ENCODE measurements at regions not wholly inside any gene's neighbourhood (a gene's known extent, or its start where the extent isn't known, plus 50 kb on each side); places are given as distances from the start of the nearest gene placed in this dataset.
"Not testable (repeated sequence)": the region's sequence is repeated elsewhere in the genome, so short reads cannot be mapped to it uniquely, and the experiment has no call there.

GRCh38 chr2:59816075-59816474 is 737.4 kb downstream of the BCL11A start:
- no peak for TF ChIP-seq CTCF (IDR thresholded peaks at IDR 0.05; ENCODE audit: unreplicated experiment)
- no peak overlapping the region for H3K4me3 Mint-ChIP-seq (ENCODE audit: low read depth, unreplicated experiment)
- no peak for DNase-seq
- H3K36me3 Mint-ChIP-seq (ENCODE audit: insufficient read depth, unreplicated experiment), result no peaks in the 10 kb centered on the region
- intact Hi-C loops (cut with micrococcal nuclease; ENCODE audit: unreplicated experiment), result loop anchor here (10.0 kb wide), 1 partner anchor 351 kb away; no protein-coding TSS in a partner anchor
- no peak overlapping the region for H3K27ac Mint-ChIP-seq (ENCODE audit: unreplicated experiment)
- no TSS peak for BruUV-seq (replicated peaks)
- H3K27me3 Mint-ChIP-seq (ENCODE audit: unreplicated experiment), result peaks cover 16% of the 10 kb centered on the region
- peaks cover 6% of the 10 kb centered on the region for H3K9me3 Mint-ChIP-seq (ENCODE audit: low read depth, unreplicated experiment)
- CTCF ChIA-PET, result no interaction called here
- no peaks in the 10 kb centered on the region for H3K4me1 Mint-ChIP-seq (ENCODE audit: low read depth, unreplicated experiment)

GRCh38 chr2:59810283-59810682 is 743.2 kb downstream of the BCL11A start:
- CTCF ChIA-PET, result interaction anchor here (0.7 kb wide), 1 partner anchor 9 kb away, joined by 3 read pairs; no protein-coding TSS in a partner anchor
- intact Hi-C loops (cut with micrococcal nuclease; ENCODE audit: unreplicated experiment), result loop anchor here (10.0 kb wide), 1 partner anchor 345 kb away; no protein-coding TSS in a partner anchor
- not testable (repeated sequence) for H3K4me3 Mint-ChIP-seq (ENCODE audit: low read depth, unreplicated experiment); H3K27ac Mint-ChIP-seq (ENCODE audit: unreplicated experiment); H3K36me3 Mint-ChIP-seq (ENCODE audit: insufficient read depth, unreplicated experiment); DNase-seq; BruUV-seq (replicated peaks); H3K4me1 Mint-ChIP-seq (ENCODE audit: low read depth, unreplicated experiment); H3K9me3 Mint-ChIP-seq (ENCODE audit: low read depth, unreplicated experiment)
- H3K27me3 Mint-ChIP-seq (ENCODE audit: unreplicated experiment), result peaks cover 16% of the 10 kb centered on the region

- BruUV-seq (replicated peaks), result no TSS peak
- Mint-ChIP-seq H3K9me3 (ENCODE audit: low read depth, unreplicated experiment) (peaks cover 3% of the 10 kb centered on the region), H3K27ac (ENCODE audit: unreplicated experiment) (no peak overlapping the region), H3K36me3 (ENCODE audit: insufficient read depth, unreplicated experiment) (no peaks in the 10 kb centered on the region), H3K27me3 (ENCODE audit: unreplicated experiment) (peaks cover 4% of the 10 kb centered on the region), H3K4me1 (ENCODE audit: low read depth, unreplicated experiment) (no peaks in the 10 kb centered on the region), H3K4me3 (ENCODE audit: low read depth, unreplicated experiment) (no peak overlapping the region)
- intact Hi-C loops (cut with micrococcal nuclease; ENCODE audit: unreplicated experiment), result no loop called here
- no peak for TF ChIP-seq CTCF (IDR thresholded peaks at IDR 0.05; ENCODE audit: unreplicated experiment)
- no peak for DNase-seq
- CTCF ChIA-PET, result no interaction called here
These were observed 747.0 kb downstream of the BCL11A start for GRCh38 chr2:59806486-59806885.

- H3K9me3 Mint-ChIP-seq (ENCODE audit: low read depth, unreplicated experiment), result no peaks in the 10 kb centered on the region
- intact Hi-C loops (cut with micrococcal nuclease; ENCODE audit: unreplicated experiment), result no loop called here
- H3K36me3 Mint-ChIP-seq (ENCODE audit: insufficient read depth, unreplicated experiment), result no peaks in the 10 kb centered on the region
- no peak for TF ChIP-seq CTCF (IDR thresholded peaks at IDR 0.05; ENCODE audit: unreplicated experiment)
- H3K27me3 Mint-ChIP-seq (ENCODE audit: unreplicated experiment), result no peaks in the 10 kb centered on the region
- H3K4me3 Mint-ChIP-seq (ENCODE audit: low read depth, unreplicated experiment), result no peak overlapping the region
- no TSS peak for BruUV-seq (replicated peaks)
- no peaks in the 10 kb centered on the region for H3K4me1 Mint-ChIP-seq (ENCODE audit: low read depth, unreplicated experiment)
- CTCF ChIA-PET, result no interaction called here
- H3K27ac Mint-ChIP-seq (ENCODE audit: unreplicated experiment), result no peak overlapping the region
- no peak for DNase-seq
These were observed 748.7 kb downstream of the BCL11A start for GRCh38 chr2:59804732-59805131.

- Mint-ChIP-seq H3K9me3 (ENCODE audit: low read depth, unreplicated experiment) (no peaks in the 10 kb centered on the region), H3K4me1 (ENCODE audit: low read depth, unreplicated experiment) (no peaks in the 10 kb centered on the region), H3K4me3 (ENCODE audit: low read depth, unreplicated experiment) (no peak overlapping the region), H3K27me3 (ENCODE audit: unreplicated experiment) (no peaks in the 10 kb centered on the region), H3K36me3 (ENCODE audit: insufficient read depth, unreplicated experiment) (no peaks in the 10 kb centered on the region), H3K27ac (ENCODE audit: unreplicated experiment) (no peak overlapping the region)
- no TSS peak for BruUV-seq (replicated peaks)
- intact Hi-C loops (cut with micrococcal nuclease; ENCODE audit: unreplicated experiment), result no loop called here
- CTCF ChIA-PET, result no interaction called here
- no peak for TF ChIP-seq CTCF (IDR thresholded peaks at IDR 0.05; ENCODE audit: unreplicated experiment)
- DNase-seq, result no peak
These were observed 749.9 kb downstream of the BCL11A start for GRCh38 chr2:59803586-59803985.

Data from Calu3 (cell line).